ENCODE measurements at regions not wholly inside any gene's neighbourhood (a gene's known extent, or its start where the extent isn't known, plus 50 kb on each side); places are given as distances from the start of the nearest gene placed in this dataset.

DNA sequence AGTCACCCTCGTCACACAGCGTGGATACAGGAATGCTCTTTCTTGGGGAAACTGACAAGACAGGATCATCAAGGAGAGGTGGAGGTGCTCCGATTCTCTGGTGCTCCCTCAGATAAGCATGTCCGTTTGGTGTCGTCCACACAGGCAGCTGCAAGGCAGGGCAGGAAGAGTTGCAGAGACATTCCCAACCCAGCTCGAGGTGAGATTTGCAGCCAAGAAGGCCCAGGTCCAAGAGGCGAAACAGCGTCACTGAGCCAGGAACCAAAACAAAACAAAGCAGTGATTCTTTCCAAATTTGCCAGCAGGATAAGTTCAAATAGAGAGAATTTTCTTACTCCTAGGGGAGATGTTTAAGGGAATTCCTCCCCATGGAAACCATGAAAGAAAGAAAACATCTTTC, 386.5 kb upstream of the PFKP start (continued):
- TF ChIP-seq ZNF331 (CRISPR knock-in tag; IDR thresholded peaks at IDR 0.05; ENCODE audit: low read depth) (no peak), NANOG (IDR thresholded peaks at IDR 0.05; ENCODE audit: borderline replicate concordance) (no peak), JUNB (IDR thresholded peaks at IDR 0.05; ENCODE audit: unreplicated experiment) (no peak)

GRCh38 chr10:2679646-2680045, 387.7 kb upstream of the PFKP start:
- Mint-ChIP-seq H3K27ac (no peak overlapping the region), H3K4me1 (no peaks in the 10 kb centered on the region), H3K4me3 (no peak overlapping the region), H3K9me3 (no peaks in the 10 kb centered on the region), H3K36me3 (ENCODE audit: low read depth) (no peaks in the 10 kb centered on the region), H3K27me3 (ENCODE audit: insufficient read depth, low read depth, poor library complexity) (peaks cover 2% of the 10 kb centered on the region)
- TF ChIP-seq, protein P1, sequence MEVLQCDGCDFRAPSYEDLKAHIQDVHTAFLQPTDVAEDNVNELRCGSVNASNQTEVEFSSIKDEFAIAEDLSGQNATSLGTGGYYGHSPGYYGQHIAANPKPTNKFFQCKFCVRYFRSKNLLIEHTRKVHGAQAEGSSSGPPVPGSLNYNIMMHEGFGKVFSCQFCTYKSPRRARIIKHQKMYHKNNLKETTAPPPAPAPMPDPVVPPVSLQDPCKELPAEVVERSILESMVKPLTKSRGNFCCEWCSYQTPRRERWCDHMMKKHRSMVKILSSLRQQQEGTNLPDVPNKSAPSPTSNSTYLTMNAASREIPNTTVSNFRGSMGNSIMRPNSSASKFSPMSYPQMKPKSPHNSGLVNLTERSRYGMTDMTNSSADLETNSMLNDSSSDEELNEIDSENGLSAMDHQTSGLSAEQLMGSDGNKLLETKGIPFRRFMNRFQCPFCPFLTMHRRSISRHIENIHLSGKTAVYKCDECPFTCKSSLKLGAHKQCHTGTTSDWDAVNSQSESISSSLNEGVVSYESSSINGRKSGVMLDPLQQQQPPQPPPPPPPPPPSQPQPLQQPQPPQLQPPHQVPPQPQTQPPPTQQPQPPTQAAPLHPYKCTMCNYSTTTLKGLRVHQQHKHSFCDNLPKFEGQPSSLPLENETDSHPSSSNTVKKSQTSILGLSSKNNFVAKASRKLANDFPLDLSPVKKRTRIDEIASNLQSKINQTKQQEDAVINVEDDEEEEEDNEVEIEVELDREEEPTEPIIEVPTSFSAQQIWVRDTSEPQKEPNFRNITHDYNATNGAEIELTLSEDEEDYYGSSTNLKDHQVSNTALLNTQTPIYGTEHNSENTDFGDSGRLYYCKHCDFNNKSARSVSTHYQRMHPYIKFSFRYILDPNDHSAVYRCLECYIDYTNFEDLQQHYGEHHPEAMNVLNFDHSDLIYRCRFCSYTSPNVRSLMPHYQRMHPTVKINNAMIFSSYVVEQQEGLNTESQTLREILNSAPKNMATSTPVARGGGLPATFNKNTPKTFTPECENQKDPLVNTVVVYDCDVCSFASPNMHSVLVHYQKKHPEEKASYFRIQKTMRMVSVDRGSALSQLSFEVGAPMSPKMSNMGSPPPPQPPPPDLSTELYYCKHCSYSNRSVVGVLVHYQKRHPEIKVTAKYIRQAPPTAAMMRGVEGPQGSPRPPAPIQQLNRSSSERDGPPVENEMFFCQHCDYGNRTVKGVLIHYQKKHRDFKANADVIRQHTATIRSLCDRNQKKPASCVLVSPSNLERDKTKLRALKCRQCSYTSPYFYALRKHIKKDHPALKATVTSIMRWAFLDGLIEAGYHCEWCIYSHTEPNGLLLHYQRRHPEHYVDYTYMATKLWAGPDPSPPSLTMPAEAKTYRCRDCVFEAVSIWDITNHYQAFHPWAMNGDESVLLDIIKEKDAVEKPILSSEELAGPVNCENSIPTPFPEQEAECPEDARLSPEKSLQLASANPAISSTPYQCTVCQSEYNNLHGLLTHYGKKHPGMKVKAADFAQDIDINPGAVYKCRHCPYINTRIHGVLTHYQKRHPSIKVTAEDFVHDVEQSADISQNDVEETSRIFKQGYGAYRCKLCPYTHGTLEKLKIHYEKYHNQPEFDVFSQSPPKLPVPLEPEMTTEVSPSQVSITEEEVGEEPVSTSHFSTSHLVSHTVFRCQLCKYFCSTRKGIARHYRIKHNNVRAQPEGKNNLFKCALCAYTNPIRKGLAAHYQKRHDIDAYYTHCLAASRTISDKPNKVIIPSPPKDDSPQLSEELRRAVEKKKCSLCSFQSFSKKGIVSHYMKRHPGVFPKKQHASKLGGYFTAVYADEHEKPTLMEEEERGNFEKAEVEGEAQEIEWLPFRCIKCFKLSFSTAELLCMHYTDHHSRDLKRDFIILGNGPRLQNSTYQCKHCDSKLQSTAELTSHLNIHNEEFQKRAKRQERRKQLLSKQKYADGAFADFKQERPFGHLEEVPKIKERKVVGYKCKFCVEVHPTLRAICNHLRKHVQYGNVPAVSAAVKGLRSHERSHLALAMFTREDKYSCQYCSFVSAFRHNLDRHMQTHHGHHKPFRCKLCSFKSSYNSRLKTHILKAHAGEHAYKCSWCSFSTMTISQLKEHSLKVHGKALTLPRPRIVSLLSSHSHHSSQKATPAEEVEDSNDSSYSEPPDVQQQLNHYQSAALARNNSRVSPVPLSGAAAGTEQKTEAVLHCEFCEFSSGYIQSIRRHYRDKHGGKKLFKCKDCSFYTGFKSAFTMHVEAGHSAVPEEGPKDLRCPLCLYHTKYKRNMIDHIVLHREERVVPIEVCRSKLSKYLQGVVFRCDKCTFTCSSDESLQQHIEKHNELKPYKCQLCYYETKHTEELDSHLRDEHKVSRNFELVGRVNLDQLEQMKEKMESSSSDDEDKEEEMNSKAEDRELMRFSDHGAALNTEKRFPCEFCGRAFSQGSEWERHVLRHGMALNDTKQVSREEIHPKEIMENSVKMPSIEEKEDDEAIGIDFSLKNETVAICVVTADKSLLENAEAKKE (CRISPR knock-in tag; IDR thresholded peaks at IDR 0.05) = no peak
- TF ChIP-seq STAT1 (IDR thresholded peaks at IDR 0.05; ENCODE audit: unreplicated experiment) (no peak), CREB1 (CRISPR knock-in tag; IDR thresholded peaks at IDR 0.05; ENCODE audit: low read depth) (no peak), CTCF (conservative IDR thresholded peaks at IDR 0.05; ENCODE audit: low read depth in 2 of 2) (no peak), ZNF114 (CRISPR knock-in tag; IDR thresholded peaks at IDR 0.05) (no peak), EZH2phosphoT487 (IDR thresholded peaks at IDR 0.05; ENCODE audit: unreplicated experiment) (no peak), ZNF331 (CRISPR knock-in tag; IDR thresholded peaks at IDR 0.05; ENCODE audit: low read depth) (no peak), NANOG (IDR thresholded peaks at IDR 0.05; ENCODE audit: borderline replicate concordance) (no peak), POLR2AphosphoS5 (IDR thresholded peaks at IDR 0.05; ENCODE audit: low read depth) (no peak), EZH2 (IDR thresholded peaks at IDR 0.05; ENCODE audit: low read depth, unreplicated experiment) (no peak), JUNB (IDR thresholded peaks at IDR 0.05; ENCODE audit: unreplicated experiment) (no peak)
- TF ChIP-seq, protein P2, sequence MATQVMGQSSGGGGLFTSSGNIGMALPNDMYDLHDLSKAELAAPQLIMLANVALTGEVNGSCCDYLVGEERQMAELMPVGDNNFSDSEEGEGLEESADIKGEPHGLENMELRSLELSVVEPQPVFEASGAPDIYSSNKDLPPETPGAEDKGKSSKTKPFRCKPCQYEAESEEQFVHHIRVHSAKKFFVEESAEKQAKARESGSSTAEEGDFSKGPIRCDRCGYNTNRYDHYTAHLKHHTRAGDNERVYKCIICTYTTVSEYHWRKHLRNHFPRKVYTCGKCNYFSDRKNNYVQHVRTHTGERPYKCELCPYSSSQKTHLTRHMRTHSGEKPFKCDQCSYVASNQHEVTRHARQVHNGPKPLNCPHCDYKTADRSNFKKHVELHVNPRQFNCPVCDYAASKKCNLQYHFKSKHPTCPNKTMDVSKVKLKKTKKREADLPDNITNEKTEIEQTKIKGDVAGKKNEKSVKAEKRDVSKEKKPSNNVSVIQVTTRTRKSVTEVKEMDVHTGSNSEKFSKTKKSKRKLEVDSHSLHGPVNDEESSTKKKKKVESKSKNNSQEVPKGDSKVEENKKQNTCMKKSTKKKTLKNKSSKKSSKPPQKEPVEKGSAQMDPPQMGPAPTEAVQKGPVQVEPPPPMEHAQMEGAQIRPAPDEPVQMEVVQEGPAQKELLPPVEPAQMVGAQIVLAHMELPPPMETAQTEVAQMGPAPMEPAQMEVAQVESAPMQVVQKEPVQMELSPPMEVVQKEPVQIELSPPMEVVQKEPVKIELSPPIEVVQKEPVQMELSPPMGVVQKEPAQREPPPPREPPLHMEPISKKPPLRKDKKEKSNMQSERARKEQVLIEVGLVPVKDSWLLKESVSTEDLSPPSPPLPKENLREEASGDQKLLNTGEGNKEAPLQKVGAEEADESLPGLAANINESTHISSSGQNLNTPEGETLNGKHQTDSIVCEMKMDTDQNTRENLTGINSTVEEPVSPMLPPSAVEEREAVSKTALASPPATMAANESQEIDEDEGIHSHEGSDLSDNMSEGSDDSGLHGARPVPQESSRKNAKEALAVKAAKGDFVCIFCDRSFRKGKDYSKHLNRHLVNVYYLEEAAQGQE (IDR thresholded peaks at IDR 0.05; ENCODE audit: unreplicated experiment) = no peak
- TF ChIP-seq, protein P3, sequence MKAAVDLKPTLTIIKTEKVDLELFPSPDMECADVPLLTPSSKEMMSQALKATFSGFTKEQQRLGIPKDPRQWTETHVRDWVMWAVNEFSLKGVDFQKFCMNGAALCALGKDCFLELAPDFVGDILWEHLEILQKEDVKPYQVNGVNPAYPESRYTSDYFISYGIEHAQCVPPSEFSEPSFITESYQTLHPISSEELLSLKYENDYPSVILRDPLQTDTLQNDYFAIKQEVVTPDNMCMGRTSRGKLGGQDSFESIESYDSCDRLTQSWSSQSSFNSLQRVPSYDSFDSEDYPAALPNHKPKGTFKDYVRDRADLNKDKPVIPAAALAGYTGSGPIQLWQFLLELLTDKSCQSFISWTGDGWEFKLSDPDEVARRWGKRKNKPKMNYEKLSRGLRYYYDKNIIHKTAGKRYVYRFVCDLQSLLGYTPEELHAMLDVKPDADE (IDR thresholded peaks at IDR 0.05) = no peak
- Histone ChIP-seq H2AFZ (no peak overlapping the region), H3F3A (replicated peaks; ENCODE audit: low read depth) (no peaks in the 10 kb centered on the region), H3K36me3 (ENCODE audit: insufficient read depth) (no peaks in the 10 kb centered on the region), H3K4me2 (no peak overlapping the region), H3K4me1 (ENCODE audit: insufficient read depth) (no peaks in the 10 kb centered on the region), H3K79me2 (replicated peaks; ENCODE audit: insufficient read depth) (no peaks in the 10 kb centered on the region), H3K27me3 (ENCODE audit: insufficient read depth) (no peaks in the 10 kb centered on the region), H3K27ac (ENCODE audit: low read depth) (no peak overlapping the region), H3K4me3 (no peak overlapping the region), H3K9me2 (ENCODE audit: insufficient read depth) (0 out of 2 replicates have a peak, but pooled peaks cover 2% of the 10 kb centered on the region), H4K20me1 (replicated peaks; ENCODE audit: insufficient read depth) (no peaks in the 10 kb centered on the region)
- ATAC-seq (no peak), DNase-seq (ENCODE audit: low spot score) (no peak)
